ENCODE measurements at regions not wholly inside any gene's neighbourhood (a gene's known extent, or its start where the extent isn't known, plus 50 kb on each side); places are given as distances from the start of the nearest gene placed in this dataset.

DNA sequence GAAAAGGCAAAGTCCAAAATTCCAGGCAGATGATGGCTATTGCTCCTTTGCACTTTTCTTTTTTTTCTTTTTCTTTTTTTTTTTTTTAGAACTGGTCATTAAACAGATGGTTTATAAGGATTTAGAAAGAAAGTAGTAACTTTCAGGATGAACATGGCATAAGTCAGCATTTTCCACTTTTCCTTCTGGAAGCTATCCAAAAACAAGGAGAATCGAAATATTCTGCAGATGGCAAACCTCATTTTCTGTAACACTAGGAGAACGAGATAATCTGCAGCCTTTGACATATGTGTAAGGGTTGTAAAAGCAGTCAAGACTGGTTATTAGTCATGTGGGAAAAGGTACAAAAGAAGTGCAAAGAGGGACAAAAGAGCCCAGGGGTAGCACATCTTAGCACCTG lies 69.1 kb upstream of the PUM3 start:
- no peak for DNase-seq
- H3K9me3 ChIP-seq, result no peaks in the 10 kb centered on the region
- no peaks in the 10 kb centered on the region for H3K36me3 ChIP-seq
- no peaks in the 10 kb centered on the region for H3K27me3 ChIP-seq
- H3K4me3 ChIP-seq, result no peak overlapping the region

DNA sequence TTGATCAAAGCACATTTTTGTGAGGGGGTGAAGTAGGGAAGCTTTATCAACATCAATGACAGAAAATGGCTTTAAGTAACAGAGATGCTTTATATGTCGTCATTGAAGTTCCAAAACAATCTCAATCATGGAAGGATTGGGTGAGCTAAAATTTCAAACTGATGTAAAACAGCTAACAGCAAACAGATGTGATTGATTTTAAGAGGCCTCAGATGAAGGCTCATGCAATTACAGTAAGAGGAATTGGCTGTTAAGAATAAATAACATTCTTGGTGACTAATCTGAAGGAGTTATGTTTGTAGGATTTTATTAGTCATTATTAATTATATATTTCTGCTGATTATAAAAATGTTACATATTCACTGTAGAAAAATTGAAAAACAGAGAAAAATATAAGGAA lies 63.5 kb upstream of the PUM3 start:
- H3K36me3 ChIP-seq, result no peaks in the 10 kb centered on the region
- no peak for DNase-seq
- no peaks in the 10 kb centered on the region for H3K27me3 ChIP-seq
- H3K9me3 ChIP-seq, result no peaks in the 10 kb centered on the region
- no peak overlapping the region for H3K4me3 ChIP-seq

DNA sequence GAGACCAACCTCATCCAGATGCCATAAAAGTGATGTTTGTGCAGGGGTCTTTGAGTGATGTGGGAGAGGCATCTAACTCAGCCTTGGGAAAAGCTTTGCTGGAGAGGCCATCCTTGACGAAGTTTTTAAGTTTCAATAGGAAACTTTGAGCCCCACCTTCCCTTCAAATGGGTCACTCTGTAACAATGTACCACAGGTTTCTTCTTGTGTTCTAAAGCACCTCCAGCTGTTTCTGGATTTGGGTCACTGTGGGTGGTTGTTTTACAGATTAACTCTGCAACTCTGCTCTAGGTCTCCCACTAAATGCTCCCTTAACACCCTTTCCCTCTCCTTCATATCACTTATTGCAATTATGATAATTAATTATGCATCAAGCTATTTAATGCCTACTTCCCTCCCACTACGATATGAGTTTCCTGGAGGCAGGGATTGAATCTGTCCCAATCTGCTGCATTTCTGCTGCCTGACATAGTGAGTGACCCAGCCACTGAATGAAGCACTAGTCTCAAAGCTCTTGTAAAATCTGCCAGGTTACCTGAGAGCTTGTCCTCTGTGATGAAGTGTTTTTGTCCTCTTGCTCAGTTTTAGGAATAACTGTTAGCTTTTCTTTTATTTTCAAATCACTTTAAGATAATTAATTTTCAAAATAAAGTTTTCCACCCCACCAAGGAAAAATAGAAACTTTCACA lies 60.5 kb upstream of the PUM3 start:
- Histone ChIP-seq H3K9me3 (no peaks in the 10 kb centered on the region), H3K36me3 (no peaks in the 10 kb centered on the region), H3K27me3 (no peaks in the 10 kb centered on the region), H3K4me3 (no peak overlapping the region)
- no peak for DNase-seq

Data from MG63 (cell line).